ENCODE measurements at regions not wholly inside any gene's neighbourhood (a gene's known extent, or its start where the extent isn't known, plus 50 kb on each side); places are given as distances from the start of the nearest gene placed in this dataset.

GRCh38 chr4:143019351-143019750 is 165.4 kb upstream of the USP38 start:
- whole genome bisulfite sequencing (ENCODE audit: low lambda C conversion rate), result 3% methylated on average over 3 of the region's 4 CpGs
- no peak for ATAC-seq
- Histone ChIP-seq H3K36me3 (replicated peaks in 1 of 2; ENCODE audit: control insufficient read depth in 1 of 2, insufficient read depth in 2 of 2, low read length in 2 of 2) (no peaks in the 10 kb centered on the region), H3K4me1 (ENCODE audit: insufficient read depth, low read length) (no peaks in the 10 kb centered on the region), H3K27me3 (ENCODE audit: control insufficient read depth in 1 of 2, insufficient read depth in 2 of 2, low read length in 2 of 2) (no peaks in the 10 kb centered on the region), H2AFZ (ENCODE audit: low read length) (no peak overlapping the region), H3K4me2 (ENCODE audit: low read depth, low read length) (no peak overlapping the region), H3K9me3 (ENCODE audit: low read length) (no peaks in the 10 kb centered on the region), H3K27ac (ENCODE audit: extremely low read length, insufficient read depth, low read length) (no peak overlapping the region), H3K79me2 (ENCODE audit: insufficient read depth, low read length) (no peaks in the 10 kb centered on the region), H3K4me3 (replicated peaks in 1 of 3; ENCODE audit: insufficient read depth in 1 of 3, low read depth in 2 of 3, low read length in 3 of 3) (no peak overlapping the region), H4K20me1 (ENCODE audit: insufficient read depth, low read length) (no peaks in the 10 kb centered on the region), H3K9ac (ENCODE audit: insufficient read depth, low read depth, low read length) (no peak overlapping the region)
- in situ Hi-C loops (cut with HindIII; ENCODE audit: extremely low pct_ligation_motif_present, low pct_unique_long_range_greater_than_20kb), result no loop called here
- ChIA-PET CTCF (ENCODE audit: low intra/inter-chr PET ratio, low total read pairs) (no interaction called here), POLR2A (no interaction called here)
- no TSS peak for BruUV-seq (replicated peaks)
- no peak for DNase-seq (ENCODE audit: low spot score)
- intact Hi-C loops (cut with micrococcal nuclease; ENCODE audit: unreplicated experiment), result no loop called here
- FAIRE-seq, result no peak
- TF ChIP-seq ESRRA (CRISPR knock-in tag; IDR thresholded peaks at IDR 0.05; ENCODE audit: low read depth), result no peak
- TF ChIP-seq KDM1A (CRISPR knock-in tag; IDR thresholded peaks at IDR 0.05), result no peak
- TF ChIP-seq AKAP8 (CRISPR knock-in tag; IDR thresholded peaks at IDR 0.05), result no peak
- no peak for TF ChIP-seq ZNF44 (CRISPR knock-in tag; IDR thresholded peaks at IDR 0.05)
- TF ChIP-seq PRDM10 (CRISPR knock-in tag; IDR thresholded peaks at IDR 0.05; ENCODE audit: low read depth), result no peak
- no peak for TF ChIP-seq ZNF547 (CRISPR knock-in tag; IDR thresholded peaks at IDR 0.05)
- no peak for TF ChIP-seq ZNF678 (CRISPR knock-in tag; IDR thresholded peaks at IDR 0.05)
- TF ChIP-seq SP1 (IDR thresholded peaks at IDR 0.05), result no peak
- TF ChIP-seq SP1 (CRISPR knock-in tag; IDR thresholded peaks at IDR 0.05), result no peak
- TF ChIP-seq ZNF557 (CRISPR knock-in tag; IDR thresholded peaks at IDR 0.05), result no peak
- TF ChIP-seq GTF3A (CRISPR knock-in tag; conservative IDR thresholded peaks at IDR 0.05), result no peak
- no peak for TF ChIP-seq ATF3 (CRISPR knock-in tag; IDR thresholded peaks at IDR 0.05)
- no peak for TF ChIP-seq TRAFD1 (CRISPR knock-in tag; IDR thresholded peaks at IDR 0.05; ENCODE audit: borderline replicate concordance)
- TF ChIP-seq TAF1 (CRISPR knock-in tag; IDR thresholded peaks at IDR 0.05), result no peak
- no peak for TF ChIP-seq CEBPZ (IDR thresholded peaks at IDR 0.05; ENCODE audit: low read length)
- TF ChIP-seq ZNF878 (CRISPR knock-in tag; IDR thresholded peaks at IDR 0.05), result no peak
